ENCODE measurements at regions not wholly inside any gene's neighbourhood (a gene's known extent, or its start where the extent isn't known, plus 50 kb on each side); places are given as distances from the start of the nearest gene placed in this dataset.

DNA sequence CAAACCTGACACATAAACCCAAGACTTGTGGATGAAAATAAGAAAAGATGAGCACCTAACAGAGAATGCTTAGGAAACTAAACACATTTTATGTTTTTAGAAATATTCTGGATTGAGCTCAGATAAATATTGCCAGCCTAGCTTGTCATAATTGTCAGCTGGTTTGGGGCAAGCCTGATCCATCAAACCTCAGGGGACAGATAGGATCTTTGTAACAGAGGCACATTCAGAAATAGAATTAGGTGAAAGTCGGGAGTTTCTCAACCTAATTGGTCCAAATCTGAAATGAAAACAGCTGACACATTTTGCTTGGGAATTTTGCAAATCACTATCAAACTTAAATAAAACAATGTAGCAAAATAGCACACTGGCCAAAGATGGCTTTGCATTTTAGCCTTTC is 503.7 kb downstream of the ANXA1 start:
- WGBS (ENCODE audit: insufficient coverage), result no CpG with 5 or more reads among the region's 1 CpG
- no peak for DNase-seq
- CTCF ChIA-PET, result no interaction called here
- H3K4me2 ChIP-seq (replicated peaks; ENCODE audit: low read depth, low read length, poor library complexity, severe bottlenecking), result no peak overlapping the region
- Mint-ChIP-seq H3K4me3 (no peak overlapping the region), H3K27ac (no peak overlapping the region), H3K27me3 (no peaks in the 10 kb centered on the region), H3K4me1 (no peaks in the 10 kb centered on the region), H3K9me3 (ENCODE audit: insufficient read depth) (no peaks in the 10 kb centered on the region)
- no peaks in the 10 kb centered on the region for H4K20me1 ChIP-seq (ENCODE audit: control insufficient read depth, insufficient read depth, low read length, poor library complexity, severe bottlenecking)
- POLR2A ChIA-PET, result no interaction called here
- no peak overlapping the region for H2AFZ ChIP-seq (ENCODE audit: insufficient read depth, low read depth, low read length, poor library complexity, severe bottlenecking)
- H3K79me2 ChIP-seq (ENCODE audit: control insufficient read depth, insufficient read depth, low read length), result no peaks in the 10 kb centered on the region
- no peak overlapping the region for H3K4me3 ChIP-seq (ENCODE audit: control extremely low read depth in 1 of 5, extremely low read depth in 1 of 5, insufficient read depth in 1 of 5, low read depth in 2 of 5, low read length in 4 of 5)
- H3K27ac ChIP-seq (ENCODE audit: low read length in 2 of 2), result no peak overlapping the region
- H3K9ac ChIP-seq (ENCODE audit: low read length), result no peak overlapping the region
- no peak for TF ChIP-seq EZH2 (IDR thresholded peaks at IDR 0.05; ENCODE audit: borderline replicate concordance, insufficient read depth, low read depth, low read length, poor library complexity, severe bottlenecking)
- TF ChIP-seq, protein P1, sequence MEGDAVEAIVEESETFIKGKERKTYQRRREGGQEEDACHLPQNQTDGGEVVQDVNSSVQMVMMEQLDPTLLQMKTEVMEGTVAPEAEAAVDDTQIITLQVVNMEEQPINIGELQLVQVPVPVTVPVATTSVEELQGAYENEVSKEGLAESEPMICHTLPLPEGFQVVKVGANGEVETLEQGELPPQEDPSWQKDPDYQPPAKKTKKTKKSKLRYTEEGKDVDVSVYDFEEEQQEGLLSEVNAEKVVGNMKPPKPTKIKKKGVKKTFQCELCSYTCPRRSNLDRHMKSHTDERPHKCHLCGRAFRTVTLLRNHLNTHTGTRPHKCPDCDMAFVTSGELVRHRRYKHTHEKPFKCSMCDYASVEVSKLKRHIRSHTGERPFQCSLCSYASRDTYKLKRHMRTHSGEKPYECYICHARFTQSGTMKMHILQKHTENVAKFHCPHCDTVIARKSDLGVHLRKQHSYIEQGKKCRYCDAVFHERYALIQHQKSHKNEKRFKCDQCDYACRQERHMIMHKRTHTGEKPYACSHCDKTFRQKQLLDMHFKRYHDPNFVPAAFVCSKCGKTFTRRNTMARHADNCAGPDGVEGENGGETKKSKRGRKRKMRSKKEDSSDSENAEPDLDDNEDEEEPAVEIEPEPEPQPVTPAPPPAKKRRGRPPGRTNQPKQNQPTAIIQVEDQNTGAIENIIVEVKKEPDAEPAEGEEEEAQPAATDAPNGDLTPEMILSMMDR (IDR thresholded peaks at IDR 0.05), result no peak
- no peaks in the 10 kb centered on the region for H3K9me3 ChIP-seq (ENCODE audit: control extremely low read depth in 1 of 3, control insufficient read depth in 2 of 3, insufficient read depth in 1 of 3, low read length in 2 of 3)
- ATAC-seq (ENCODE audit: low read depth), result no peak
- H3K36me3 ChIP-seq (replicated peaks in 1 of 2; ENCODE audit: control extremely low read depth in 1 of 2, control insufficient read depth in 1 of 2, extremely low read depth in 1 of 2, insufficient read depth in 2 of 2, low read length in 1 of 2), result no peaks in the 10 kb centered on the region
- no peaks in the 10 kb centered on the region for H3K4me1 ChIP-seq (ENCODE audit: control insufficient read depth in 2 of 2, insufficient read depth in 2 of 2, low read length in 2 of 2)
- no peaks in the 10 kb centered on the region for H3K27me3 ChIP-seq (replicated peaks in 1 of 4; ENCODE audit: control extremely low read depth in 1 of 4, control insufficient read depth in 3 of 4, insufficient read depth in 4 of 4, low read length in 3 of 4)
- intact Hi-C loops (cut with micrococcal nuclease), result no loop called here

DNA sequence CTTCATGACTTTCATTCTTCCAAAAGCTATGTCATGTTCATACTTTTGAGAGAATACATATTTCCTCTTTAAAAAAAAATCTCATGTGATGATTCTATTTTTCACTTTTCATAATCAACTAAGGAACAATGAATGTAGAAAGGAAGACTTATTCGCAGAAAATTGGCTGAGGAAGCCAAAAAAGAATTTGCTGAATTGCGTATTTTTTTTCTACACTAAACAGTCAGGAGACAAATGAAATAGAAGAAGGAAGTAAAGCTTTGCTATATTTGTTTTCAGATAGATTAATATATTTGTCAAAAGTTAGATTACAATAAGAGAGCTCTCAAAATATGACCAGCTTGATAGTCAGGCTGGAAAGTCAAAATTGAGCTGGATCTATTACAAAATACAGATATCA is 504.2 kb downstream of the ANXA1 start:
- no peaks in the 10 kb centered on the region for H3K36me3 ChIP-seq (replicated peaks in 1 of 2; ENCODE audit: control extremely low read depth in 1 of 2, control insufficient read depth in 1 of 2, extremely low read depth in 1 of 2, insufficient read depth in 2 of 2, low read length in 1 of 2)
- CTCF ChIA-PET, result no interaction called here
- Mint-ChIP-seq H3K27me3 (no peaks in the 10 kb centered on the region), H3K27ac (no peak overlapping the region), H3K4me1 (no peaks in the 10 kb centered on the region), H3K9me3 (ENCODE audit: insufficient read depth) (no peaks in the 10 kb centered on the region), H3K4me3 (no peak overlapping the region)
- H3K79me2 ChIP-seq (ENCODE audit: control insufficient read depth, insufficient read depth, low read length), result no peaks in the 10 kb centered on the region
- H3K4me3 ChIP-seq (ENCODE audit: control extremely low read depth in 1 of 5, extremely low read depth in 1 of 5, insufficient read depth in 1 of 5, low read depth in 2 of 5, low read length in 4 of 5), result no peak overlapping the region
- H3K9me3 ChIP-seq (ENCODE audit: control extremely low read depth in 1 of 3, control insufficient read depth in 2 of 3, insufficient read depth in 1 of 3, low read length in 2 of 3), result no peaks in the 10 kb centered on the region
- TF ChIP-seq EZH2 (IDR thresholded peaks at IDR 0.05; ENCODE audit: borderline replicate concordance, insufficient read depth, low read depth, low read length, poor library complexity, severe bottlenecking), result no peak
- TF ChIP-seq, protein P1 (IDR thresholded peaks at IDR 0.05), result no peak
- H2AFZ ChIP-seq (ENCODE audit: insufficient read depth, low read depth, low read length, poor library complexity, severe bottlenecking), result no peak overlapping the region
- no peaks in the 10 kb centered on the region for H4K20me1 ChIP-seq (ENCODE audit: control insufficient read depth, insufficient read depth, low read length, poor library complexity, severe bottlenecking)
- H3K9ac ChIP-seq (ENCODE audit: low read length), result no peak overlapping the region
- H3K27me3 ChIP-seq (replicated peaks in 1 of 4; ENCODE audit: control extremely low read depth in 1 of 4, control insufficient read depth in 3 of 4, insufficient read depth in 4 of 4, low read length in 3 of 4), result no peaks in the 10 kb centered on the region
- no CpG with 5 or more reads among the region's 2 CpGs for WGBS (ENCODE audit: insufficient coverage)
- H3K4me2 ChIP-seq (replicated peaks; ENCODE audit: low read depth, low read length, poor library complexity, severe bottlenecking), result no peak overlapping the region
- POLR2A ChIA-PET, result no interaction called here
- no peaks in the 10 kb centered on the region for H3K4me1 ChIP-seq (ENCODE audit: control insufficient read depth in 2 of 2, insufficient read depth in 2 of 2, low read length in 2 of 2)
- intact Hi-C loops (cut with micrococcal nuclease), result no loop called here
- no peak for DNase-seq
- ATAC-seq (ENCODE audit: low read depth), result no peak
- H3K27ac ChIP-seq (ENCODE audit: low read length in 2 of 2), result no peak overlapping the region
